ENCODE measurements at regions not wholly inside any gene's neighbourhood (a gene's known extent, or its start where the extent isn't known, plus 50 kb on each side); places are given as distances from the start of the nearest gene placed in this dataset.

- TF ChIP-seq SPI1 (IDR thresholded peaks at IDR 0.05; ENCODE audit: low read depth, low read length) (no peak), PAX5 (IDR thresholded peaks at IDR 0.05; ENCODE audit: insufficient read depth, low read length, severe bottlenecking) (no peak), POLR2AphosphoS5 (IDR thresholded peaks at IDR 0.05; ENCODE audit: low read depth, low read length) (no peak), TAF1 (IDR thresholded peaks at IDR 0.05; ENCODE audit: low read depth, low read length) (no peak), POLR2A (IDR thresholded peaks at IDR 0.05; ENCODE audit: low read depth, low read length) (no peak), POU2F2 (IDR thresholded peaks at IDR 0.05; ENCODE audit: low read depth, low read length) (no peak)
- DNase-seq (ENCODE audit: insufficient read length, low spot score) (no peak), FAIRE-seq (no peak)
Measured at GRCh38 chr19:27675771-27676170, 1537.2 kb downstream of the UQCRFS1 start.

- FAIRE-seq (no peak), DNase-seq (ENCODE audit: insufficient read length, low spot score) (no peak)
- TF ChIP-seq POU2F2 (IDR thresholded peaks at IDR 0.05; ENCODE audit: low read depth, low read length) (no peak), POLR2AphosphoS5 (IDR thresholded peaks at IDR 0.05; ENCODE audit: low read depth, low read length) (no peak), POLR2A (IDR thresholded peaks at IDR 0.05; ENCODE audit: low read depth, low read length) (no peak), SPI1 (IDR thresholded peaks at IDR 0.05; ENCODE audit: low read depth, low read length) (no peak)
Measured at GRCh38 chr19:27674701-27675100, 1538.2 kb downstream of the UQCRFS1 start.

GRCh38 chr19:27673986-27674385 lies 1539.0 kb downstream of the UQCRFS1 start:
- TF ChIP-seq POU2F2 (IDR thresholded peaks at IDR 0.05; ENCODE audit: low read depth, low read length) (no peak), TAF1 (IDR thresholded peaks at IDR 0.05; ENCODE audit: low read depth, low read length) (no peak), POLR2A (IDR thresholded peaks at IDR 0.05; ENCODE audit: low read depth, low read length) (no peak), SPI1 (IDR thresholded peaks at IDR 0.05; ENCODE audit: low read depth, low read length) (no peak), POLR2AphosphoS5 (IDR thresholded peaks at IDR 0.05; ENCODE audit: low read depth, low read length) (no peak), PAX5 (IDR thresholded peaks at IDR 0.05; ENCODE audit: insufficient read depth, low read length, severe bottlenecking) (no peak)
- no peak for FAIRE-seq

GRCh38 chr19:27672309-27673047 lies 1540.5 kb downstream of the UQCRFS1 start:
- DNase-seq (ENCODE audit: insufficient read length, low spot score) (no peak), FAIRE-seq (no peak)
- TF ChIP-seq TAF1 (IDR thresholded peaks at IDR 0.05; ENCODE audit: low read depth, low read length) (no peak), POLR2A (IDR thresholded peaks at IDR 0.05; ENCODE audit: low read depth, low read length) (no peak), POLR2AphosphoS5 (IDR thresholded peaks at IDR 0.05; ENCODE audit: low read depth, low read length) (no peak), PAX5 (IDR thresholded peaks at IDR 0.05; ENCODE audit: insufficient read depth, low read length, severe bottlenecking) (no peak), SPI1 (IDR thresholded peaks at IDR 0.05; ENCODE audit: low read depth, low read length) (no peak), POU2F2 (IDR thresholded peaks at IDR 0.05; ENCODE audit: low read depth, low read length) (no peak)

More at GRCh38 chr19:27673986-27674385, 1539.0 kb downstream of the UQCRFS1 start:
- DNase-seq (ENCODE audit: insufficient read length, low spot score), result no peak

GRCh38 chr19:27671876-27672275 lies 1541.1 kb downstream of the UQCRFS1 start:
- no peak for TF ChIP-seq TAF1 (IDR thresholded peaks at IDR 0.05; ENCODE audit: low read depth, low read length)
- TF ChIP-seq PAX5 (IDR thresholded peaks at IDR 0.05; ENCODE audit: insufficient read depth, low read length, severe bottlenecking), result no peak
- TF ChIP-seq SPI1 (IDR thresholded peaks at IDR 0.05; ENCODE audit: low read depth, low read length), result no peak
- TF ChIP-seq POU2F2 (IDR thresholded peaks at IDR 0.05; ENCODE audit: low read depth, low read length), result no peak
- TF ChIP-seq POLR2A (IDR thresholded peaks at IDR 0.05; ENCODE audit: low read depth, low read length), result no peak
- TF ChIP-seq POLR2AphosphoS5 (IDR thresholded peaks at IDR 0.05; ENCODE audit: low read depth, low read length), result no peak
- FAIRE-seq (no peak), DNase-seq (ENCODE audit: insufficient read length, low spot score) (no peak)

GRCh38 chr19:27660428-27660827 lies 1552.5 kb downstream of the UQCRFS1 start:
- FAIRE-seq, result no peak
- TF ChIP-seq TAF1 (IDR thresholded peaks at IDR 0.05; ENCODE audit: low read depth, low read length) (no peak), POLR2A (IDR thresholded peaks at IDR 0.05; ENCODE audit: low read depth, low read length) (no peak), POLR2AphosphoS5 (IDR thresholded peaks at IDR 0.05; ENCODE audit: low read depth, low read length) (no peak), SPI1 (IDR thresholded peaks at IDR 0.05; ENCODE audit: low read depth, low read length) (no peak), POU2F2 (IDR thresholded peaks at IDR 0.05; ENCODE audit: low read depth, low read length) (no peak), PAX5 (IDR thresholded peaks at IDR 0.05; ENCODE audit: insufficient read depth, low read length, severe bottlenecking) (no peak)
- DNase-seq (ENCODE audit: insufficient read length, low spot score), result no peak

GRCh38 chr19:27657271-27658051 lies 1555.5 kb downstream of the UQCRFS1 start:
- no peak for FAIRE-seq
- no peak for DNase-seq (ENCODE audit: insufficient read length, low spot score)
- no peak for TF ChIP-seq PAX5 (IDR thresholded peaks at IDR 0.05; ENCODE audit: insufficient read depth, low read length, severe bottlenecking)
- no peak for TF ChIP-seq POU2F2 (IDR thresholded peaks at IDR 0.05; ENCODE audit: low read depth, low read length)
- TF ChIP-seq POLR2AphosphoS5 (IDR thresholded peaks at IDR 0.05; ENCODE audit: low read depth, low read length), result no peak
- no peak for TF ChIP-seq TAF1 (IDR thresholded peaks at IDR 0.05; ENCODE audit: low read depth, low read length)
- no peak for TF ChIP-seq SPI1 (IDR thresholded peaks at IDR 0.05; ENCODE audit: low read depth, low read length)
- no peak for TF ChIP-seq POLR2A (IDR thresholded peaks at IDR 0.05; ENCODE audit: low read depth, low read length)

GRCh38 chr19:27654266-27654990 lies 1558.5 kb downstream of the UQCRFS1 start:
- TF ChIP-seq TAF1 (IDR thresholded peaks at IDR 0.05; ENCODE audit: low read depth, low read length), result no peak
- no peak for TF ChIP-seq POLR2AphosphoS5 (IDR thresholded peaks at IDR 0.05; ENCODE audit: low read depth, low read length)
- TF ChIP-seq POLR2A (IDR thresholded peaks at IDR 0.05; ENCODE audit: low read depth, low read length), result no peak
- no peak for TF ChIP-seq PAX5 (IDR thresholded peaks at IDR 0.05; ENCODE audit: insufficient read depth, low read length, severe bottlenecking)
- TF ChIP-seq POU2F2 (IDR thresholded peaks at IDR 0.05; ENCODE audit: low read depth, low read length), result no peak
- TF ChIP-seq SPI1 (IDR thresholded peaks at IDR 0.05; ENCODE audit: low read depth, low read length), result no peak
- DNase-seq (ENCODE audit: insufficient read length, low spot score) (no peak), FAIRE-seq (no peak)

GRCh38 chr19:27652796-27653195 lies 1560.2 kb downstream of the UQCRFS1 start:
- DNase-seq (ENCODE audit: insufficient read length, low spot score), result no peak
- no peak for FAIRE-seq
- no peak for TF ChIP-seq POLR2A (IDR thresholded peaks at IDR 0.05; ENCODE audit: low read depth, low read length)
- no peak for TF ChIP-seq POU2F2 (IDR thresholded peaks at IDR 0.05; ENCODE audit: low read depth, low read length)
- TF ChIP-seq PAX5 (IDR thresholded peaks at IDR 0.05; ENCODE audit: insufficient read depth, low read length, severe bottlenecking), result no peak
- no peak for TF ChIP-seq TAF1 (IDR thresholded peaks at IDR 0.05; ENCODE audit: low read depth, low read length)
- no peak for TF ChIP-seq POLR2AphosphoS5 (IDR thresholded peaks at IDR 0.05; ENCODE audit: low read depth, low read length)
- TF ChIP-seq SPI1 (IDR thresholded peaks at IDR 0.05; ENCODE audit: low read depth, low read length), result no peak

Data from GM12891 (cell line).